Limb (tissue), 2 donors: ENCODE measurements at regions not wholly inside any gene's neighbourhood (a gene's known extent, or its start where the extent isn't known, plus 50 kb on each side); places are given as distances from the start of the nearest gene placed in this dataset.

Experiments used
- DNase-seq, 2 donors: peaks; one replicate each; pipeline ENCODE4 v3.0.0-alpha.2; 2016; ENCODE audit errors: extremely low spot score in 2 of 2

DNA sequence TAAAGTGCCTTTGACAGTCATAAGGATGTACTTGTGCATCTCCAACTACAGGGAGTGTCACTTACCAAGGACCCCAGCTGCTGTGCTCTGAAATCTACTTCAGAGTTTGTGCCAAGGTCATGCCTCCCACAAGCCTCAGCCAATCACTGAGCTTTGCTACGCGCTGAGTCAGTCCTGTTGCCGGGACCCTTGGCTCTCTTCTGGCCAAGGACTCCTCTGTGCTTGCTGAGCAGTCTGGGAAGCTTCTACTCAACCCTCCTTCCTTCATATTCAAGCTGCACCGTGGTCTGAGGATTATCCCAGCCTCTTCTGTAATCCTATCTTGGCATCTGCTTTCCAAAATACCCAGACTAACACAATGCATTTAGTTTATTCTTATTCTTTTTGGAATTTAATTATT, 398.9 kb upstream of the FANCL start:
- no peak for DNase-seq

DNA sequence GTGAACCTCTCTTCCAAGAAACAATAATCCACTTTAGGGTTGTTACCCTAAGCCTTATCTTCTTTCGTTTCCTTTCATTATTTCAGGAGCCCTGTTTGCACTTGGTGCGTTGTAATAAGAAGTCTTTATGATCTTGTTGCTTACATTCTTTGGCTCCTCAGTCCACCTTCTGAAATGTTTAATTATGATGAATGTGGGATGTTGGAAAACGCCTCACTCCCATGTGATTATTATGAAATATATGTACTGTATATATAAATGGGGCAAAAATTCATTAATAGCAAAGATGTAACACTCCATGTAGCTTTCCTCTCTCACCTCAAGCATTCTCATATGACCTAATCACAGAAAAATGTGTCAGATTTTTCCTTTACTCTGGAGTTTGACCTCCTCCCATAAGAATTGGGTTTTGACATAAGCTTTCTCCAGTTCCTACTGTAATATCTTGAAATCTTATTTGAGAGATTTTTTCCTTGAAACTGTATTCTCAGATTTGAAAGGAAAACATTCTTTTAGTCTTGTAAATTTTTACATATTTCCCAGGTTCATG, 397.2 kb upstream of the FANCL start:
- no peak for DNase-seq

DNA sequence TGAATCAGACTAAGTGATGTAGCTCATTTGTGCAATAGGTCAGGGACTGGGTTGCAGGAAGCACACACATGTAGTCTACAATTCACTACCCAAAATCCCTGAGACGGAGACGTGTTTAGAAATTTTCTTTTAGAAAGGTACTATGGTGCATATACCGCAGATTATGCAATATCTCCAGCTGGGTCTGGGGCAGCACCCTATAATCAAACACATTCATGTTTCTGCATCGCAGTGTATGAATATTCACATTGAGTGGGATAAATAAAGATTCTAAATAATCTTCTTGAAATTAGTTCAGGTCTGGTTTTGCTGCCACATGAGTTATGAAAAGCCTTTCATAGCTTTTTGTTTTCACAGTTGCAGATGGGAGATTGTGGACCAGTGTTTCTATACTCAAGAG, 395.7 kb upstream of the FANCL start:
- DNase-seq: no peak

DNA sequence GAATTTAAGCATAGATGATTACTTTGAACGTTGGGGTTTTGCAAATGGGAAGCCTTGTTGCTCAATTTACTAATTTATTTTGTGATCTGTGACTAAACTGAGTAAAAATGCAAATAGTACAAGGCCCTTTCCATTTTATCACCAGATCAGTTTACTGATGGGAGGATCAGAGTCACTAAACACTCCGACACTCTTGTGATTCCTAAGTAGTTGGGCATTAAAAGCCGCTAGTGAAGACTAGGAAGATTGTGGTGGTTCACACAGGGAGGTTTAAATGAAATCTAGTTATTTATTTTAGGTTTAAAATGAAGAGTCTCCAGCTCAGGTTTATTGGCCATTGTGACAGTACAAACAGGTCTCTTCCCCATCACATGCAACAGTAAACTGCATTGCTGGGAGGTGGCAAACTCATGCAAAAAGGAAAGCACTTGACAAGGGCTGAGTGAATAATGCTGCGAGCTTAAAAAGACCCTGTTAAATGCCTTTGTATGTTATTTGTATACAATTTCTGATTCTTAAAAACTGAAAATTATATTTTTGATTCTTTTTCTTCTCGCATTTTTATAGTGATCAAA, 394.8 kb upstream of the FANCL start:
- DNase-seq: no peak

DNA sequence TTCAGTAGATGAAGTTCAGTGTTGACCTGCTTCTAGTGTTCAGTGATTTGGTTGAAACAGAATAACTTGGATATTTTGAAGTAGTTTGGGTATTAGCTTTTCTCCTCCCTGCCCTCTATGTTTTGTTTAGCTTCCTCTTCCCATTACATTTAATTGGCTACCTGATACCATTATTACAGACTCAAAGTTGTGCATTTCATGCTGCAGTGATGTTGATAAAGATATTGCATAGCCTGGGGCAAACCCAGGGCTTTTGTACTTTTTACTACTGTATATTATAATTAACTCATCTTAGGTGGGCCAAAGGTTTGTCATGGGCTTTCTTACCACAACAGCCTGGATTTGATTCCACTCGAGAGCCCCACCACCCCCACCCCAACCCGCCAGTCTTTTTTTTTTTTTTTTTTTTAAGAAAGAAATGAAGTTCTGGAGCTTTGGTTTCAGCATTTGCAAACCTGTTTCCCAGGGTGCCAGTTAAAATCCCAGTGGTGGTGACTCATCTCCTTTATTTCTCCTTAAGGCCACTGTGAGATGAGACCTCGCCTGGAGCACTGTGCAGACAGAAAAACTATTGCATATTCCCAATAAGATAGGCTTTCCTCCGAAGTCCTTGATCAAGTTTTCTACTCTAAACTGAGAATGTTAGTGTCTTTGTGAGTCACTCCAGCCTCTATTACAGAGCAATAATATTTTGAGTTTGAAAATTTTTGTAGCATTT, 393.7 kb upstream of the FANCL start:
- no peak for DNase-seq

DNA sequence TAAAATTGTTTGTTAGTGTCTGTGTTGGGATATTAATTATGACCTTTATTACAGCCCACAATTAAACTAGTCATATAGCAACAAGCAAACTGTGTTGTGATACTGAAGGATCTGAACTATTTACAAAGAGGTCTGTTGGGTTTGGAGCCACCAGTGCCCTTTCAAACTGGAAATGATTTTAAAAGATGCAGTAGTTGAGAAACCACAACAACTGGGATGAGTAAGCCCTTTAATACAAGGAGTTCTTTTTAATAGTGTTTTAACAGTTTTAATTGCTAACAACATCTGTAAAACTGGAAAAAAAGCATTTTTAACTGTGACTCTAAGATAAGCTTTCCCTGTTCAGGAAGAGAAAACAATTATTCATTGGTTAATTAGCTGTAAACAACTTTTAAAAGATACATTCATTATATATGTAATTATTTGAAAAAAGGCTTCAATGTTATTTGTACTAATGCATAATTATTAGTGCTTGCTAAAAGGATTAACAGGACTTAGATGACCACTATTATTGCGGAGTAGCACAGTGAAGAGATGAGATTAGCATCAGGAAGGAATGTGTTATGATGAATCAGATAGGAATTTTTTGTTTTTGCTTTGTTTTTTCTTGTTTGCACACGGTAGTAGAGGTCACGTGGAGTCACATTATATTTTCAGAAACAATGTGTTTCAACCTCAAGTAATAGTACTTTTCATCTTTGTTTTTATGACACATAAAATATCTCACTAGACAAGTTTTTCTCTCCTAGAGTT, 392.7 kb upstream of the FANCL start:
- no peak for DNase-seq

- no peak for DNase-seq
Measured at GRCh38 chr2:58631986-58632385, 390.9 kb upstream of the FANCL start.

DNA sequence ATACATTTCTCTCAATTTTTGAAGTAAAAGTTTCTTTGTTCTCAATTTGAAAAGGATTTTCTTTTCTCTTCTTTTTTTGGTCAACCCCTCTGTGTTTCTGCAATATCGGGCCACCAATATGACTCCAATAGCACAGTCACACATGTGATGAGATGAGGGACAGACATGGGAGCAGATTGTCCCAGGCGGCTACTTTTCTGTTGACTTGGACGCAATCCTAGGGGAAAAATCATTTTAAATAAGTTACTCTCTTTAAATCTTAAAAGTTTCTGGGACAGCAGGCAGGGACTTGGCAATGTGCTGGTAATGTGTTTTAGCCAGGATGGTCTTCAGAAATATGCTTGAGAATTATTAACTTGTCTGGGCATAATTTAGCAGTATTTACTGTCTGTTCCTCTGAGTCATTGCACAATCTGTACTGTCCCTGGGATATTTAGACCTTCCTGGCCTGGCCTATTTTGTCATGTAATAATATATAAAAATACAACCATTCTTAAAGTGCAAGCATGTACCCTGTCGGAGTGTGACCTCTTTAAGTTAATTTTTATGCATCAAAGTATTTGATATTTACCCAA, 388.5 kb upstream of the FANCL start:
- DNase-seq: no peak

GRCh38 chr2:58620896-58621295, 379.8 kb upstream of the FANCL start:
- DNase-seq: no peak

DNA sequence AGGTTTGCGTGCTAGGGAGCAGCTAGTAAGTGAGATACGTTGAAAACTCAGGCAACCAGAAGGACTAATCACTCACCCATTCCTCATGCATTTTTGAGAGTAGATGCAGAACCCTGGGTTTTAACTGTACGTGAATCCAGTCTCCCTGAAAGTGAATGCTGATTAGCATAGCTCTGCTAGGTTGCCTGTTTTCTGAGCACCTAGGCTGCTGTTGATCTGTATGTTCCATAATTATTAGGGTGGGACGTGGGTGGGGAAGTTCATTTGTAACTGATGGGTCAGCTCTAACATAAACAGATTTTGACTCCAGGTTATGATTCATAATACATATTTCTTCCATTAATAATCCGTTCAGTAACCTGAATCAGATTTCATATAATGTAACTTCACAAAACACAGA, 379.0 kb upstream of the FANCL start:
- no peak for DNase-seq

- DNase-seq: no peak
Measured at GRCh38 chr2:58616961-58617360, 375.8 kb upstream of the FANCL start.

- no peak for DNase-seq
Measured at GRCh38 chr2:58614219-58614618, 373.1 kb upstream of the FANCL start.

DNA sequence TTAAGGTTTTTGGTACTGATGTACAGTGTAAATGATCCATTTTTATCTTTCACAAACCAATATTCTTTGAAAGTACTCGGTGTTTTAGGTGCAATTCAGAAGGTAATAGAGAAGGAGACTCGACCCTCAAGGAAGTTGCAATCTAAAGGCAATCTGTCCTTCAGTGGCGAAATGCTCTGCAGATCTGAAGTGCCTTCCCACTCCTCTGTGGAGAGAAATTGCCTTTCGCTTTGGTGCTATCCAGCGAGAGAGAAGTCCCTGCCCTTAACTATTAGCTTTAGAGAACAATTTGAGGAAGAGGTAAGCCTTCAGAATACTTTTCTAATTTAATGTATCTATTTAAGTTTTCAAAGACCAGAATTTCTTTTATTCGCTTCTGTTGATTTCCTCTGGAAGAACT, 371.8 kb upstream of the FANCL start:
- no peak for DNase-seq

DNA sequence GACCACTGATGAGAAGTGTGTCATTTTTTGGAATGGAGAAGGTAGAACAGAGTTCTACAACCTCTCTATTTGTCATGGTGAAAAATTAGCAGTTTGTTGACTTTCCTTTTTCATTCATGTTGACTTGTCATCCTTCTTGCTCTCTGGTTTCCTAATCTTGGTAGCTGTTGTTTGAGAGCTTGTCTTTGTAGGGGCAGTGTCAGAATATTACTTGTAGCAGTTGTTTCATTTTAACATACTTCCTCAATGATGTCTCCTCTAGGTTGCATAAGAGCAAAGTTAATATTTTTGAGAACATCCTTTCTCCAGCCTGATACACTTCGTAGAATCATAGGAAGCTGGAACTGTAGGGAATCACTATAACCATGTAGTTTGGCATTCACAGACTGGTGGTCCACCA, 368.2 kb upstream of the FANCL start:
- DNase-seq: no peak

- DNase-seq: no peak
Measured at GRCh38 chr2:58608146-58608545, 367.0 kb upstream of the FANCL start.

- no peak for DNase-seq
Measured at GRCh38 chr2:58607448-58607847, 366.3 kb upstream of the FANCL start.

GRCh38 chr2:58606799-58607198, 365.7 kb upstream of the FANCL start:
- DNase-seq: no peak

DNA sequence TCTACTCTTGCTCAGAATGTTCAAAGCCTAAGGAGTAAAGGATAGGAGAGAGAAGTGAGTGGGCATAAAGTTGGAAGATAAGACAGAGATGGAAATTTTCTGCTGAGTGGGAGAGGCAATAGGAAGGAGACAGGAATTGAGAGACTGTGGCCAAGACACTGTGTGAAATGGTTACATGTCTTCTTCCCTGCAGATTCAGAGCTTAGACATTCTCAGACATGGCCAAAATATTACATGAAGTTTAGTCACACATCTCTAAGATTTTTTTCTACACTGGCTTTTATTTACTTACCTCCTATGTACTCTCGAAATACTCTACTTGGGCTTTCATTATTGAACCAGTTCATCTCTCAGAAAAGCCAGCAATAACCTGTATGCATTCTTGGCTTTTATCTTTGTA, 363.0 kb upstream of the FANCL start:
- no peak for DNase-seq

DNA sequence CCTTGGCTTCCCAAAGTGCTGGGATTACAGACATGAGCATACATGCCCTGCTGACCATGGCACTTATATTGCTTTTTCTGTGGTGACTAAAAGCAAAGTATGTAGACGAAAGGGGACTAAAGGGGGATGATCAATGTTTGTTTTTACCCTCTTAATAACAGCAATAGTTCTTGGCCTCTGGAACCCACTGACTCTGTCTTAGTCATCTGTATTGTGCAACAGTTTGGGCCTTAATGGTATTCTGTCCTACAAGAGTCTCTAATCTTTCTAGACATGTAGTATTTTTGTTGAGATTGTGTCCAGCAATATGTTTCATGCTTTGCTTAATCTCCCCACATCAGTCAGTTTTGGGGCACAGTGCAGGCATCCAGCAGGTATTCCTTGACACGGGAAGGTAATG, 359.9 kb upstream of the FANCL start:
- DNase-seq: no peak

- DNase-seq: no peak
Measured at GRCh38 chr2:58598171-58598570, 357.0 kb upstream of the FANCL start.

- no peak for DNase-seq
Measured at GRCh38 chr2:58595714-58596113, 354.6 kb upstream of the FANCL start.

- no peak for DNase-seq
Measured at GRCh38 chr2:58594762-58595161, 353.6 kb upstream of the FANCL start.
